BJ (cell line): ENCODE measurements at regions not wholly inside any gene's neighbourhood (a gene's known extent, or its start where the extent isn't known, plus 50 kb on each side); places are given as distances from the start of the nearest gene placed in this dataset.

ENCODE experiments used
- CTCF ChIA-PET: fragments of 350-600 bp; formaldehyde crosslinking; extraction: SDS; loops from one replicate; lab custom pipeline; 2021; ENCODE audit warnings: antibody characterized with exemption, inconsistent platforms; lab: Yijun Ruan, JAX
- POLR2A ChIA-PET: fragments of 300-600 bp; sonication (Branson Sonifier 250); formaldehyde crosslinking; extraction: SDS; loops from one replicate; lab custom pipeline; 2021; ENCODE audit warnings: antibody characterized with exemption; lab: Charles Lee
- DNase-seq: peaks from one replicate; pipeline ENCODE4 v3.0.0-alpha.2; 2011; ENCODE audit warnings: low read depth
- H3K27me3 ChIP-seq: 2 replicates; pipeline ENCODE4 v1.6.0; 2011; ENCODE audit warnings: low read length; ENCODE audit not compliant: control insufficient read depth, insufficient read depth
- H3K36me3 ChIP-seq: 2 replicates; pipeline ENCODE4 v1.5.1; 2011; ENCODE audit warnings: low read length; ENCODE audit not compliant: control insufficient read depth, insufficient read depth
- H3K4me3 ChIP-seq: 2 replicates; pipeline ENCODE4 v1.5.1; 2011; ENCODE audit warnings: low read depth, mild to moderate bottlenecking, control low read depth, low read length
- CTCF ChIP-seq: IDR thresholded peaks from 2 replicates; pipeline ENCODE4 v1.5.1; 2011; ENCODE audit warnings: low read depth, mild to moderate bottlenecking, control low read depth, inconsistent platforms, low read length, moderate library complexity; ENCODE audit not compliant: insufficient read depth

- POLR2A ChIA-PET, result no interaction called here
- Histone ChIP-seq H3K27me3 (no peaks in the 10 kb centered on the region), H3K36me3 (no peaks in the 10 kb centered on the region), H3K4me3 (no peak overlapping the region)
- DNase-seq, result no peak
- CTCF ChIA-PET, result interaction anchor here (0.6 to 1.3 kb wide), 3 partner anchors 11 to 150 kb away, joined by 3 to 5 read pairs (median 3); no protein-coding TSS in a partner anchor
- no peak for TF ChIP-seq CTCF
Measured at GRCh38 chr11:115679945-115680344, 175.7 kb upstream of the CADM1 start.

DNA sequence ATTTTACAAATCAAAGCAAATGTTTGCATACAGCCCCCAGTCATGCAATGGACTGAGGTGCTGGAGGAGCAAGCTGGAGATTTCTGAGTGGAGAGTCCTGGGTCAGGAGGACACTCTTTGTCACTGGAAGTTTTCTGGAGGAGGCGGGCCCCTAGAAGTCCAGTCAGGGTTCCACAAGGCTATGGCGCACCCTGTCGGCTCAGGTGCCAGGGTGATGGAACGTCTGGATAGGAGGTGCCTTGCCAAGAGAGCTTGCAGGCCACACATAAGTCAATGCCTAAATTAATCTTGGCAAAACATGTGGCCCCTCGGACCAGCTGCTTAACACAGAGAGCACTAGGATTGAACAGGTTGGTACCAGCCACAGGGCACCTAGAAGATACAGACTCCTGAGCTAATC lies 174.7 kb upstream of the CADM1 start:
- Histone ChIP-seq H3K4me3 (no peak overlapping the region), H3K27me3 (no peaks in the 10 kb centered on the region), H3K36me3 (no peaks in the 10 kb centered on the region)
- ChIA-PET CTCF (interaction anchor here (1.0 to 1.4 kb wide), 3 partner anchors 13 to 293 kb away, joined by 3 read pairs; no protein-coding TSS in a partner anchor), POLR2A (no interaction called here)
- no peak for TF ChIP-seq CTCF
- DNase-seq, result no peak

DNA sequence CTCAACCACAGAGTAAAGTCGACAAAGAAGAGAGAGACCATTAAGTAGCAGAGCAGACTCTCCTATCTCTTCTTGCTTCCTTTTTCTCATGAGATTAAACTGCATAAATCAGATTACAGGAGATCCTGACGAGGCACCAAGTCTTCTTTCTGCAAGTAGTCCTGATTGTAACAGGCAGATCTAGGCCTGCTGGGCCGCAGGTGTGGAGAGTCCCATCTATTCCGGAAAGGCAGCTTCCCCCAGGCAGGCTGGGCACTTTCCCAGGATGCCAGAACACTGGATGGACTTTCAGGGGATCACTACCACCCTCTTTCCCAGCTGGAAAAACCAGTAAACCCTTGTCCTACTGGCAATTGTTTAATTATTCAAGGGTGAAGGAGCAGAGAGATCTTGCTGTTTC lies 173.0 kb upstream of the CADM1 start:
- no peak for DNase-seq
- Histone ChIP-seq H3K4me3 (no peak overlapping the region), H3K36me3 (no peaks in the 10 kb centered on the region), H3K27me3 (no peaks in the 10 kb centered on the region)
- TF ChIP-seq CTCF, result no peak
- ChIA-PET POLR2A (no interaction called here), CTCF (interaction anchor here (0.9 kb wide), 1 partner anchor 11 kb away, joined by 3 read pairs; no protein-coding TSS in a partner anchor)

DNA sequence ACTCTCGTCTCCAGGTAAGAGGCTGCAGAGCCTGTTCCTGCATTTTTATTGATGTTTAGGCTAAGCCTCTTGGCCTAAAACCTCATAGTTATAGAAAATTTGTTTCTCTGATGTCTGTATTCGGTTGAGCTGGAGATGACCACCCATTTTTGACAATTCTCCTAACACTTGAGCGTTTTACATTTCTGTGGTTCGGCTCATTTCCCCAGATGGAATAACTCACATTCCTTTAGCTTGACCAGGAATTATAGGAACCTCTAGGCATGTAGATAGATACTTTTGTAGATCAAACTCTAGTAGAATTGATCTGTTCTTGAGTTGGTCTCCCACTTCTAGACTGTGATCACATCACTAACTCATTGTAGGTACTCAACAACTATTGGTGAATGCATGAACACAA lies 172.6 kb upstream of the CADM1 start:
- Histone ChIP-seq H3K36me3 (no peaks in the 10 kb centered on the region), H3K4me3 (no peak overlapping the region), H3K27me3 (no peaks in the 10 kb centered on the region)
- CTCF ChIA-PET, result interaction anchor here (0.9 kb wide), 1 partner anchor 10 kb away, joined by 3 read pairs; no protein-coding TSS in a partner anchor
- TF ChIP-seq CTCF, result no peak
- DNase-seq, result peak; percentile 39
- POLR2A ChIA-PET, result no interaction called here

DNA sequence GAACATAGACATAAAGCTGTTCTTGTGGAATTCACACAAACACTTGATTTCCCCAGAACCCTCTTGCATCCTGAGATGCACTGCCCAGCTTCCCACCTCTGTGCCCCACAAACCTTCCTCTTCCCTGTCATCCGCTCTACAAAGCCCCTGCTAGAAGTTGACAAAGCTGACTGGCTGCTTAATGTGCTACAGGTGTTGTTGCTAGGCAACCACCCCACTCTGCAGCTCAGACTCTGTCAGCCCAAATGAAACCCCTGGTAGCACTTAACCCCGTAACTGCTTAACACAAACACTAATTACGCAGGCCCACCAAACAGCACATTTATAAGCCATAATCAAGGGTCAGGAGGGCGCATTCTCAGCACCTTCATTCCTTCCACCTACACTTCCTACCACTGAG lies 172.0 kb upstream of the CADM1 start:
- H3K36me3 ChIP-seq, result no peaks in the 10 kb centered on the region
- no peaks in the 10 kb centered on the region for H3K27me3 ChIP-seq
- no peak for TF ChIP-seq CTCF
- DNase-seq, result no peak
- ChIA-PET POLR2A (no interaction called here), CTCF (interaction anchor here (0.9 kb wide), 1 partner anchor 10 kb away, joined by 3 read pairs; no protein-coding TSS in a partner anchor)
- no peak overlapping the region for H3K4me3 ChIP-seq
